ENCODE measurements at regions not wholly inside any gene's neighbourhood (a gene's known extent, or its start where the extent isn't known, plus 50 kb on each side); places are given as distances from the start of the nearest gene placed in this dataset.

DNA sequence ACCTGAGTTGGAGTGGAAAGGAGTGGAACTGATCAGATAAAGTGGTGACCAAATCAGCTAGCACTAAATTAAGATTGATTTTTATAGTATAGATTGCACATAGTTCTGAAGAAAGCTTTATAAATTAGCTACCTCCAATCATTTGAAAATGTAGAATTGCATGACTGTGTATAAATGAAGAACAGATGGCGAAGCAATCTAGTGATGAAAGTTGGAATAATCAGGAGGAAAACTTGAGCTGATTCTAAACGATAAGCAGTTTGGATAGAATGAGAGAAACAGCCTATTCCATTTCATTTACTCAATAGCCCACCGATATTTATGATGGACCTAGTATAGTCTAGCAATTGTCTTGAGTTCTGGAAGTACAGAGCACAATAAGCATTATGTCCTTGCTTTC is 661.5 kb downstream of the PLA2G4A start:
- no peak overlapping the region for H3K4me3 ChIP-seq (ENCODE audit: low read depth, low read length)

DNA sequence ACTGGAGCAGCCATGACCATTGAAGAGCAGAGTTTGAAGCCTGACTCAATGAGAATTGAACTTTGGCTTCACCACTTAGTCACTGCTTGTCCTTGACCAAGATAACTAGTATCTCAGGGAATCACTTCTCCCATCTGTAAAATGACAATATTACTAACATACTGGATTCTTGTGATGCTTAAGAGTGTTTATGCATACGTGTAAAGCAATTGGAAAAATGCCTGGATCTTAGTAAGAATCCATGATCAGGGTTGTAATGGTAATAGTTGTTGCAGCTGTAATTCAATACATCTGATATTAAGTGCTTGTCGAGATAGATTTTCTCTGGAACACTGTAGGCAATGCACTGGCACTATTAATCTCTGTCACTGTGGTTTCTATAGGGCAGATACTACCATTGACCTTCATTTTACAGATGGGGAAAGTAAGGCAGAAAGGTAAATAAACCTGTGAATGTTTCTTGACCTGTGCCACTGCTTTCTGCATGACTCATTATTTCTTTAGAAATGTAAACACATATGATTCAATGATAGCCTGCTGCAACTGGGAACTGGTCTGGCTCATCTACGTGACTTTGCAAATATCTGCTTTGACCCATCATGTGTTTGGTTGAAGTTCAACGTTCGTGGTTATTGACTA is 662.5 kb downstream of the PLA2G4A start:
- TF ChIP-seq, protein P1, sequence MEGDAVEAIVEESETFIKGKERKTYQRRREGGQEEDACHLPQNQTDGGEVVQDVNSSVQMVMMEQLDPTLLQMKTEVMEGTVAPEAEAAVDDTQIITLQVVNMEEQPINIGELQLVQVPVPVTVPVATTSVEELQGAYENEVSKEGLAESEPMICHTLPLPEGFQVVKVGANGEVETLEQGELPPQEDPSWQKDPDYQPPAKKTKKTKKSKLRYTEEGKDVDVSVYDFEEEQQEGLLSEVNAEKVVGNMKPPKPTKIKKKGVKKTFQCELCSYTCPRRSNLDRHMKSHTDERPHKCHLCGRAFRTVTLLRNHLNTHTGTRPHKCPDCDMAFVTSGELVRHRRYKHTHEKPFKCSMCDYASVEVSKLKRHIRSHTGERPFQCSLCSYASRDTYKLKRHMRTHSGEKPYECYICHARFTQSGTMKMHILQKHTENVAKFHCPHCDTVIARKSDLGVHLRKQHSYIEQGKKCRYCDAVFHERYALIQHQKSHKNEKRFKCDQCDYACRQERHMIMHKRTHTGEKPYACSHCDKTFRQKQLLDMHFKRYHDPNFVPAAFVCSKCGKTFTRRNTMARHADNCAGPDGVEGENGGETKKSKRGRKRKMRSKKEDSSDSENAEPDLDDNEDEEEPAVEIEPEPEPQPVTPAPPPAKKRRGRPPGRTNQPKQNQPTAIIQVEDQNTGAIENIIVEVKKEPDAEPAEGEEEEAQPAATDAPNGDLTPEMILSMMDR (IDR thresholded peaks at IDR 0.05; ENCODE audit: borderline replicate concordance, insufficient read depth, low read depth, low read length) = no peak
- H3K4me3 ChIP-seq (ENCODE audit: low read depth, low read length) = no peak overlapping the region

More for the DNA sequence above, 661.5 kb downstream of the PLA2G4A start:
- TF ChIP-seq, protein P1 (IDR thresholded peaks at IDR 0.05; ENCODE audit: borderline replicate concordance, insufficient read depth, low read depth, low read length) = no peak

DNA sequence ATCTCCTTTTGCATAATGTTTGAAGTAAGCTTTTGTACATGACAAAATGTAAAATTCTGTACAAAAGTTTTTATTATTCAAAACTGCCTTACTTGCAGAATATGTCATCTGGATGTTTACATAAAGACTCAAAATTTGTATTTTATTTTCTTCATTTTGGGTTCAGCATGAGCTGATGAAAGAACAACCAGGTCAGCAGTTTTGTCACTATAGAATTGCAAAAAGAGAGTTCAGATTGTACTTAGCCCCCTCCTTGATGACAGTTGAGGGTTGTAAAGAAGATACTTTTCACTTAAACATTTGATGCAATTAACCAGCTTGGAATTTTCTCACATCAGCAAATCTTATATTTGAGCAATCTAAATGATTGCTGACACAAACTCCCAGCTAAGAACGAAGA is 669.3 kb downstream of the PLA2G4A start:
- TF ChIP-seq, protein P1 (IDR thresholded peaks at IDR 0.05; ENCODE audit: borderline replicate concordance, insufficient read depth, low read depth, low read length) = no peak
- H3K4me3 ChIP-seq (ENCODE audit: low read depth, low read length) = no peak overlapping the region

DNA sequence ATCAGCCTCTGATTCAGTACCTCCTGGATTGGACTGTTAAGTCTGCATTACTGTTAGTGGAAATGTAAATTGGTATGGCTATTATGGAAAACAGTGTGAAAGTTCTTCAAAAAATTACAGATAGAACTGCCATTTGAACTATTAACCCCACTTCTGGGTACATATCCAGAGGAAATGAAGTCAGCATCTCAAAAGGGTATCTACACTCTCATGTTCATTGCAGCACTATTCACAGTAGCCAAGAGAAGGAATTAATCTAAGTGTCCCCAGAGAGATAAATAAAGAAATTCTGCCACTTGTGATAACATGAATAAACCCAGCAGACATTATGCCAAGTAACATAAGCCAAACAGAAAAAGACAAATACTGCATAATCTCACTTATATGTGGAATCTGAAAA is 676.0 kb downstream of the PLA2G4A start:
- TF ChIP-seq, protein P1 (IDR thresholded peaks at IDR 0.05; ENCODE audit: borderline replicate concordance, insufficient read depth, low read depth, low read length) = no peak
- H3K4me3 ChIP-seq (ENCODE audit: low read depth, low read length) = no peak overlapping the region

DNA sequence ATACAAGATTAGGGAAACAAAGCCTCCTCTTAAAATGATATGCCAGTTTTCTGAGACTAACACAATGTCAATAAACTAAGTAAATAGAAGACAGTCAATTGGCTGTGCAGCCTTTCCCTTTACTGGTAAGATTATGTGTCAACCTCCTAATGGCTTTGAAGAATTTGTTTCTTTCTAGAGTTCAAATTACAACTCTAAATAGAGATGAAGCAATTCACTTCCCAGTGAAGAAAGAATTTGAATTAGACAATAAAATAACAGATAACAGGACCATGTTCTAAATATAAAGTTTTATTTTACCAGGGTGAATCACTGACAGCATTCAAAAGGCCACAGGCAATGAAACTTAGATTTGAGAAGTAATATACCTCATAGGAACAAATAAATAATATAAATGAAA is 680.3 kb downstream of the PLA2G4A start:
- H3K4me3 ChIP-seq (ENCODE audit: low read depth, low read length) = no peak overlapping the region
- TF ChIP-seq, protein P1 (IDR thresholded peaks at IDR 0.05; ENCODE audit: borderline replicate concordance, insufficient read depth, low read depth, low read length) = no peak

DNA sequence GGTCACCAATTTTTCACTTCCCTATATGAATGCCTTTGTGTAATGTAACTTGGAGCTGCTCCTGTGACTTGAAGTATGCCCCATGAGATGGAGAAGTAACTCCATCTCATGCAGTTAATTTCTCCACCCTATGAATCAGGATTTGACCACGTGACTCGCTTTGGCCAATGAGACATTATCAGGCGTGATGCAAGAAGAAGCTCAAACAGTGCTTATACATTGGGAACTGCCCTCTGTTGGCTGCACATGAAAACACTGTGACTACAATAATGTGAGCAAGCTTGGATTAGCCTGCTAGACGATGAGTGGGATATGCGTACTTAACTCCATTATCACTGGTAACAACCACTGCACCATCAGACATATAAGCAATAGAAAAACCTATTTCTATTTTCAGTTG is 684.4 kb downstream of the PLA2G4A start:
- H3K4me3 ChIP-seq (ENCODE audit: low read depth, low read length) = no peak overlapping the region
- TF ChIP-seq, protein P1 (IDR thresholded peaks at IDR 0.05; ENCODE audit: borderline replicate concordance, insufficient read depth, low read depth, low read length) = no peak

DNA sequence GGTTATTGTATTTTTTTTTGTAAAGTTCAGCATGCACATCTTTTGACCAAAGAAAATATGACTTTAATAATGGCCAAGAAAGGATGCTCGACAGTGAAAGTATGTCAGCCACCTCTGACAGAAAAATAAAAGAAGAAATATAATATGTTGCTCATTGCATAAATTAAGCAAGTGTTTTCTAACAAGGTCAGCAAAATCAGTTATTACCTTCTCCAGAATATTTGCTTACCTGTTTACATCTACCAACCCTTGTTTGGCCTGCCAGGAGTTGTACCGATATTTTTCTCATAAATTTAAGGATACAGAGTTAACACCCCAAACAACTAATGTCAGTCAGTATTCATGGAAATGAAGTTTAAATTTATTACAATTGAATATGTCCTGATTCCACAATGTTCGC is 685.4 kb downstream of the PLA2G4A start:
- TF ChIP-seq, protein P1 (IDR thresholded peaks at IDR 0.05; ENCODE audit: borderline replicate concordance, insufficient read depth, low read depth, low read length) = no peak
- no peak overlapping the region for H3K4me3 ChIP-seq (ENCODE audit: low read depth, low read length)

Data from GM12875 (cell line).